ENCODE measurements at regions not wholly inside any gene's neighbourhood (a gene's known extent, or its start where the extent isn't known, plus 50 kb on each side); places are given as distances from the start of the nearest gene placed in this dataset.

DNA sequence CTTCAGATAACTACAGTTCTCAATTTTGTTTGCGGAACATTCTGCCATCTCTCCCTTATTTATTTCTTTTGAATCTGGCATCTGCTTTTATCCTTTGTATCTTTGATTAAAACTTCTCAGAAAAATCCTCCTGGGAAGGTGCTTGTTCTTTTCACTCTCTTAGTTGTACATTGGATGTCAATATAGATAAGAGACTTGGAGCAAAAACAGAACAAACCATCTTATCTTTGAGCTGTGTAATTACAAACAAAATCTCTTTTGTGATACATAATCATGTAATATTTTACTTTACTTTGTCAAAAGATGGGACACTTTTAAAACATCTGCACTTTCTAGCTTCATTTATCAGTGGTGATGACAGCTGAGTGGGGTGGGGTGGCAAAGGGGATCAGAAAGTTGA lies 307.2 kb upstream of the LYPLAL1 start:
- Histone ChIP-seq H3K4me2 (replicated peaks; ENCODE audit: extremely low read depth, low read length, poor library complexity, severe bottlenecking) (no peak overlapping the region), H3K36me3 (replicated peaks in 1 of 2; ENCODE audit: control insufficient read depth in 1 of 2, insufficient read depth in 2 of 2, low read length in 2 of 2) (no peaks in the 10 kb centered on the region), H2AFZ (ENCODE audit: insufficient read depth, low read depth, low read length, poor library complexity, severe bottlenecking) (no peak overlapping the region), H3K4me3 (replicated peaks in 1 of 3; ENCODE audit: low read depth in 2 of 3, low read length in 3 of 3) (no peak overlapping the region), H3K27me3 (ENCODE audit: control insufficient read depth in 2 of 2, insufficient read depth in 2 of 2, low read length in 2 of 2) (no peaks in the 10 kb centered on the region), H3K27ac (ENCODE audit: low read depth in 1 of 2, low read length in 2 of 2) (no peak overlapping the region), H3K4me1 (ENCODE audit: control insufficient read depth in 1 of 2, insufficient read depth in 2 of 2, low read length in 2 of 2) (no peaks in the 10 kb centered on the region), H3K9ac (ENCODE audit: insufficient read depth, low read length, poor library complexity, severe bottlenecking) (no peak overlapping the region), H4K20me1 (ENCODE audit: insufficient read depth, low read length) (no peaks in the 10 kb centered on the region), H3K9me3 (replicated peaks in 1 of 2; ENCODE audit: control insufficient read depth in 1 of 2, insufficient read depth in 1 of 2, low read length in 2 of 2) (no peaks in the 10 kb centered on the region), H3K79me2 (ENCODE audit: insufficient read depth, low read length) (no peaks in the 10 kb centered on the region)
- Mint-ChIP-seq H3K36me3 (no peaks in the 10 kb centered on the region), H3K9me3 (peaks cover 0 to 3% (median 0%) of the 10 kb centered on the region in 7 donors), H3K27ac (no peak overlapping the region), H3K4me3 (no peak overlapping the region), H3K27me3 (ENCODE audit: low read depth in 3 of 3) (peaks cover 0 to 3% (median 1%) of the 10 kb centered on the region in 3 donors), H3K4me1 (no peaks in the 10 kb centered on the region)
- intact Hi-C loops (cut with micrococcal nuclease): no loop called here
- no peak for DNase-seq
- TF ChIP-seq, protein P1, sequence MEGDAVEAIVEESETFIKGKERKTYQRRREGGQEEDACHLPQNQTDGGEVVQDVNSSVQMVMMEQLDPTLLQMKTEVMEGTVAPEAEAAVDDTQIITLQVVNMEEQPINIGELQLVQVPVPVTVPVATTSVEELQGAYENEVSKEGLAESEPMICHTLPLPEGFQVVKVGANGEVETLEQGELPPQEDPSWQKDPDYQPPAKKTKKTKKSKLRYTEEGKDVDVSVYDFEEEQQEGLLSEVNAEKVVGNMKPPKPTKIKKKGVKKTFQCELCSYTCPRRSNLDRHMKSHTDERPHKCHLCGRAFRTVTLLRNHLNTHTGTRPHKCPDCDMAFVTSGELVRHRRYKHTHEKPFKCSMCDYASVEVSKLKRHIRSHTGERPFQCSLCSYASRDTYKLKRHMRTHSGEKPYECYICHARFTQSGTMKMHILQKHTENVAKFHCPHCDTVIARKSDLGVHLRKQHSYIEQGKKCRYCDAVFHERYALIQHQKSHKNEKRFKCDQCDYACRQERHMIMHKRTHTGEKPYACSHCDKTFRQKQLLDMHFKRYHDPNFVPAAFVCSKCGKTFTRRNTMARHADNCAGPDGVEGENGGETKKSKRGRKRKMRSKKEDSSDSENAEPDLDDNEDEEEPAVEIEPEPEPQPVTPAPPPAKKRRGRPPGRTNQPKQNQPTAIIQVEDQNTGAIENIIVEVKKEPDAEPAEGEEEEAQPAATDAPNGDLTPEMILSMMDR (IDR thresholded peaks at IDR 0.05): no peak
- no CpG with 5 or more reads among the region's 1 CpG for WGBS (ENCODE audit: insufficient coverage)

DNA sequence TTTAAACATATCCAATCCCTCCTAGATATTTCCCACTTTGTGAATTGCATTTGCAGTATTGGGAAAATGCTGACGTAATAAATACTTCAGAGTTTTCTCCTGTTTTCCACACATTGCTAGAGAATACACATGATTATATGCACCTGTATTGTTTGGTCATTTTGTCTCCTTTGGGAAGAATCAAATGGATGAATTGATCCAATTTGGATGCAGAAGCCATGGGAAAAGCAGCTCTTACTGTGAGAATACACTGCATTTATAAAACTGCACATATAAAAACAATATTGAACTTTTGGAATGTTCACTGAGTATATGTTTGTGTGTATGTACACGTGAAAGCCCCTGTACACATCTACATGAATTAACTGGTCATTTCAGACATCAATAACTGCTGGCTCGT lies 306.6 kb upstream of the LYPLAL1 start:
- Mint-ChIP-seq H3K36me3 (no peaks in the 10 kb centered on the region), H3K4me3 (no peak overlapping the region), H3K9me3 (peaks cover 0 to 3% (median 0%) of the 10 kb centered on the region in 7 donors), H3K4me1 (no peaks in the 10 kb centered on the region), H3K27ac (no peak overlapping the region), H3K27me3 (ENCODE audit: low read depth in 3 of 3) (peaks cover 0 to 3% (median 1%) of the 10 kb centered on the region in 3 donors)
- no peaks in the 10 kb centered on the region for H3K9me3 ChIP-seq (replicated peaks in 1 of 2; ENCODE audit: control insufficient read depth in 1 of 2, insufficient read depth in 1 of 2, low read length in 2 of 2)
- H3K27ac ChIP-seq (ENCODE audit: low read depth in 1 of 2, low read length in 2 of 2): no peak overlapping the region
- no peak overlapping the region for H3K4me2 ChIP-seq (replicated peaks; ENCODE audit: extremely low read depth, low read length, poor library complexity, severe bottlenecking)
- H3K27me3 ChIP-seq (ENCODE audit: control insufficient read depth in 2 of 2, insufficient read depth in 2 of 2, low read length in 2 of 2): no peaks in the 10 kb centered on the region
- intact Hi-C loops (cut with micrococcal nuclease): no loop called here
- H3K4me3 ChIP-seq (replicated peaks in 1 of 3; ENCODE audit: low read depth in 2 of 3, low read length in 3 of 3): no peak overlapping the region
- DNase-seq: no peak
- no peak overlapping the region for H2AFZ ChIP-seq (ENCODE audit: insufficient read depth, low read depth, low read length, poor library complexity, severe bottlenecking)
- H3K79me2 ChIP-seq (ENCODE audit: insufficient read depth, low read length): no peaks in the 10 kb centered on the region
- TF ChIP-seq, protein P1 (IDR thresholded peaks at IDR 0.05): no peak
- no peaks in the 10 kb centered on the region for H3K36me3 ChIP-seq (replicated peaks in 1 of 2; ENCODE audit: control insufficient read depth in 1 of 2, insufficient read depth in 2 of 2, low read length in 2 of 2)
- H3K4me1 ChIP-seq (ENCODE audit: control insufficient read depth in 1 of 2, insufficient read depth in 2 of 2, low read length in 2 of 2): no peaks in the 10 kb centered on the region
- H4K20me1 ChIP-seq (ENCODE audit: insufficient read depth, low read length): no peaks in the 10 kb centered on the region
- no CpG with 5 or more reads among the region's 3 CpGs for WGBS (ENCODE audit: insufficient coverage)
- H3K9ac ChIP-seq (ENCODE audit: insufficient read depth, low read length, poor library complexity, severe bottlenecking): no peak overlapping the region
